Inflammatory macrophage treated with lipopolysaccharide for 1 hour (primary cell): ENCODE measurements at regions not wholly inside any gene's neighbourhood (a gene's known extent, or its start where the extent isn't known, plus 50 kb on each side); places are given as distances from the start of the nearest gene placed in this dataset.

ENCODE experiments used
- DNase-seq, 2 donors: peaks; one replicate each; pipeline ENCODE4 v3.0.0-alpha.2; 2020 to 2022

GRCh38 chr2:16496426-16497388 lies 168.9 kb downstream of the CYRIA start:
- DNase-seq, result no peak

DNA sequence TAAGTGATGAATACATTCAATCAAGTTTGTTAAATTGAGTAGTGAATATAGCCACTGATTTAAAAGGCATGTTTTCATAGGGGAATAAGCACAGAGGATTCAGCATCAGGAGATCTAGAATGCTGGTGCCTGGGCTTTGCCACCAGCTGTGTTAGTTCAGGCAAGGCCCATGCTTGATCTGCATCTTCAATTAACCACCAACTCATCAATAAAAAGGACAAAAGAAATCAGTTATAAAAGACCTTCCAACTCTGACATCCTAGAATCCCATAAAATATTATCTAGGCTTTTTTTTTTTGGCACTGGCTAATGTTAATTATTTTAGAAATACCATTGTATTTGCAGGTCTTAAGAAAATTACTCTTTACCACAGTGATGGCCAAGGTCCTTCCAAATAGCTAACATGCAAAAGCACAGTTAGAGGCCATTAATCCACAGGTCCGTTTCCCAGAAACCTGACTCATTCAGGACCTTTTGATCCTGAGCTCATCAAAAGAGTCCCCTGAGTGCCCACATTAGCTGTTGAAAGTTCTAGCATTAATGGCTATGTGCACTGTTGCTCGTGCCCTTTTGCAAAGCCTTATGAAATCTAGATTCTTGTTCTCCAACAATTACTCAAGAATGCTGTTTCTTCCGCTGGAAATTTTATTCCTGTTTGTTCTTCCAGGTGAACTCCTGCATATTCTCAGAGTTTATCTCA lies 170.0 kb downstream of the CYRIA start:
- DNase-seq, result no peak

DNA sequence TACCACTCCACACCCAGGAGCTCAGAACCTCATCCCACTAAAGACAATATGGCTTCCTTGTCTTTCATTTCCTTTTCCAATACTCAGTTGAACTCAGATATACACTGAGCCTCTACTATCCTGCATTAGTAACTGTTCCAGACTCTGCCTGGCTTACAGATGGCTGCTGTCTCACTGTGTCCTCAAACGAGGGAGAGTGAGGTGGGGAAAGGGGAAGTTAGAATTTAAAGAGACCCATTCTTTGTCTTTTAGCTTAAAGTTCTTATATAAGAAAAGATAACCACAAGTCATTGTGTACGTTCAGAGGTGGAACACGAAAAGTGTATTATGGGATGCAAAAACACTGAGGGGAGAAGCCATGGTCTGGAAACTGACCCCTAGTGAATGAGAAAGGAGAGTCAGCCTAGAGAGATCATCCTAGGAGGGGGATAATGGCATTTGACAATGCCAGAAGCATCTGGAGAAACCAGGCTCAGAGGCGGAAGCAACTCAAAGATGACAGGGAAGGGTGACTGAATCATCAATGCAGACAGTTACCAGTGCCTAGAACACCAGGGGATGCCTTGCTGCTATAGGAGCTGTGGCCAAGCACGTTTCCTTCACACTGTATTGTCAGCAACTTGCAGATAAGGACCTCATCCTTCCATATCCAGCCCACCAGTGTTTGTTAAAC lies 170.7 kb downstream of the CYRIA start:
- no peak for DNase-seq

- no peak for DNase-seq
Measured at GRCh38 chr2:16493788-16494187, 171.8 kb downstream of the CYRIA start.

DNA sequence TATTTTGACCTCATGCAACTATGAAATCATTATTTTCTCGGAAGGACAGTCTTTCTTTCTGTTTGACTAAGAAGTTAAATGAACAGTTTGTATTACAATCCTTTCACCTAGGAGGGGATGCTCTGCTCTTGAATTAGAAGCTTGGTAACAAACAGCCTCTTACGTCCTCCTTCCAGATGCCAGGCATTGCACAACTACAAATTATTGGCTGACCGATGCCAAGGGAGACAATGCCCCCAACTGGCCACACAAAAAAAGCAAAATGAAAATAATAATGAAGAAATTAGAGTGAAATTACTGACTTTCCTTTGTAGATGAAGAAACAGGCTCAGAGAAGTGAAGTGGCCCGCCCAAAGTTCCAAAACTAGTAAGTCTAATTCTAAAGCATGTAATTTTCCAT lies 177.9 kb downstream of the CYRIA start:
- peak; percentile 17 to 41 for DNase-seq

- DNase-seq, result no peak
Measured at GRCh38 chr2:16485251-16485650, 180.4 kb downstream of the CYRIA start.

DNA sequence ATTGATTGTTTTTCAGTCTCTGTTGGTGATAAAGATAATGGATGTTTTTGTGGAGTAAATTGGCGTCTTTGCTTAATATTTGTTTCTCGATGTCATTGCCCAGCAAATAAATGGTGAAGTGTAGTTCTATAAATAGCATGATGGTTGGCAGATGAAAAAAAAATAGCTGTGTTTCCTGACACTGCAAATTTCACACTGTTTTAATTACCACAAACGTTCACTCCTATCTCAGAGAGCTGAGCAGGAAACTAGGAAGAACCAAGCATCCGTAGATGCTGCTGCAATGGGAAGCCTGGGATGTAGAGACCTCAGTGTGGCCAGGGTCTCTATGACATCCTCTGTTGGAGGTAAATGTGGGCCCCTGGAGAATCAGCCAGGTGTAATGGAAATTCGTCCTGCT lies 183.2 kb downstream of the CYRIA start:
- no peak for DNase-seq

DNA sequence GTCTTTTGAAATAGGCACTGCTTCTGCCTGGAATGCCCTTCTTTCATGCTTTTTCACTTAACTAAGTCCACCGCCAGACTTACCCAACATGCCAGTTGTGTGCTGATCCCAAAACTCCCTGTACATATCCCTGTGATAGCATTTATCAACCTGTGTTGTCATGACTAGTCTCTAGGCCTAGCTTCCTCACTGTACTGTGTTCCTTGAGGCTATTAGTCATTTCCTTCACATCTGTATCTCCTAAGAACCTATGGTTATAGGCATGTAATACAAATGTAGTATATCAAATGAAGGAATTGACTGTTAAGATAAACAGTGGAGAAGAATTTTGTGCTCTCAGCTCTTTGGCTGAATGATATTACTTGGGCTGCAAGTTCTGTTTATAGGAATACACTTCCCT lies 184.3 kb downstream of the CYRIA start:
- no peak for DNase-seq

- no peak for DNase-seq
Measured at GRCh38 chr2:16479721-16480120, 185.9 kb downstream of the CYRIA start.

DNA sequence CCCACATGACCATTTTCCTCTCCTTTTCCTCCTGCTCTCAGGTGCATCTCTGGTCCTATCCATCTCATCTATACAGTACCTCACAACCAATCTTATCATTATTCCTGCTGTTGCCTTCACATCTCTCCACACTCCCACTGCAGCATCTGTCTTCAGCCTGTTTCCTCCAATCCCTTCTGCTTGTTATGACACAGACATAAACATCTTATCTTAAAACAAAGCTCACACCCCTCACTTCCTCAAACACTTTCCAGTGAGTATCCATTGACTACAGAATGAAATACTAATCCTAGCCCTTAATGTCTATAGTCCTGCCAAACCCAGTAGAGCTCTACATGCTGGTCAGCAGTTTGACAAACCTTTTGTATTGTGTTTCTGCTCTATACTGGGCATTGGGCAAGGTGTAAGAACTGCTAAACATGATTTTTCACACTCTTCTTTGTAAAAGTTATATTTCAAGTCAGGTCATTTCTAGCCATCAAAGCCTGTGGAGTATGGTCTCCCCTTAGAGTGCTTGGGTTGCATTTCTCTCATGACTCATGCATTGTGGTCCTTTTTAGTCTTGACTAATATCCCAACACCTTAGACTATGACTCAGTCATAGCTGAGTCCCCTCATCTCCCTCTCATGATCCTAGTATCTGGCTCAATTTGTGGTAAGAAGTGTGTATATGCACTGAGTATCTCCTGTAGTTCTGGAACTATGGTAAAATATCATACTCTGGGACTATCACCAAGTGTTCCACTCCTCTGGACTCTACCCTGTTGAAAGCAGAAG lies 187.0 kb downstream of the CYRIA start:
- DNase-seq, result no peak

- no peak for DNase-seq
Measured at GRCh38 chr2:16477648-16478047, 188.0 kb downstream of the CYRIA start.

GRCh38 chr2:16476866-16477265 lies 188.8 kb downstream of the CYRIA start:
- no peak for DNase-seq

DNA sequence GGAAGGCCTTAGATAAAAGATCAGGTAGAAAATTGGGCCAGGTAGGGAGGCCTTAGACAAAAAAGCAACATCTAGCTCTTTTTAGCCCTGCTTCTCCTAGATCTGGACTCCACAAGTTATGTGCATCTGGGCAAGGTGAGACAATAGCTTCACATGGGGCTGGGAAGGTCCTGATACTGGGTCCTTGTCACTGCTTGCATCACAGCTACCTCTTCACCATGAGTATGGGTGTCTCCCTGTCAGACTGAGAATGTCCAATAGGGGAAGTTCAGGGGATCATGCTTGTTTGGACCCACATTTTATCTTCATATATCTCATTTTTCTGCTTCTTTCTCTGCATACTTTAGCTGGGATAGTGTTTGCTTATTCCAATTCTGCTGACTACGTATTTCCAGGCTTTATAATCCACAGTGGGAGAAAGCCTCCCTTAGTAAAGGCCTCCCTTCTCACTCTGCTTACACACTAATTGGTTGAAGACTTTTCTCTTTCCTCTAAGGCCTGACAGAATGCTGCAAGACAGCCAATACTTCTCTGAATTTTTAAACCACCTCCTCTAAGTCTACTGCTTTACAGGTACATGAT lies 189.6 kb downstream of the CYRIA start:
- no peak for DNase-seq

- DNase-seq, result no peak
Measured at GRCh38 chr2:16475586-16475985, 190.0 kb downstream of the CYRIA start.

DNA sequence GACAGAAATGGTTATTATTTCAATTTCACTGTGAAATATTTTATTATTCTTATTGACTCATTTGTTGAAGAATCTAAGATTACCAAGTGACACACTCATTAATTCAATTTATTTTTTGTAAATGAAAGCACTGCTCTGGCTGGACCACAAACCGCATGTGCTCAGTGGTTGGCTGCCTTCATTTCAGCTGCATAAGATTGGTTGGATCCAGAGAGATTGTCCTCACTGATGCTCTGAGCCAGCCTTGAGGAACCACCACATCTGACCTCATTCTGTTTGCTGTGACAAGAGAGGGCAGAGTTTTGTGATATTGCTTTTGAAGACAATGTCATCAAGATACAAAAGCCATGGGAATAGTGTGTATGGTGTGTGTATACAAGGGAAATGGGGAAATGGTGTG lies 192.1 kb downstream of the CYRIA start:
- DNase-seq, result no peak

GRCh38 chr2:16470936-16471490 lies 194.6 kb downstream of the CYRIA start:
- DNase-seq, result no peak

DNA sequence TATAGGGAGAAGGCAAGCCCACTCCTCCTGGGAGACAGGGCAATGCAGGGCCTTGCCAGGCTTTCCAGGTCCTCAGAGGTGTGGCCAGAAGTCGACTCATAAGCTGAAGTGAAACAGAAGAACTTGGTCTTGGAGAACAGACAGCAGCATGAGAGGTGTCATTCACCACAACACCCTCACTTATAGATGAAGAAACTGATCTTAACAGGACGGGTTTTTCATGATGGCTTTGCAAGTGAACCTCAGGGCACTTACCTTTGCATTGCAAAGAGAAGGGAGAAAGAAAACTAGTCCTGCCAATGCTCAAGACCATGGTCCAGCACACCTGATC lies 198.8 kb downstream of the CYRIA start:
- DNase-seq, result no peak

- DNase-seq, result no peak
Measured at GRCh38 chr2:16466133-16466820, 199.4 kb downstream of the CYRIA start.

DNA sequence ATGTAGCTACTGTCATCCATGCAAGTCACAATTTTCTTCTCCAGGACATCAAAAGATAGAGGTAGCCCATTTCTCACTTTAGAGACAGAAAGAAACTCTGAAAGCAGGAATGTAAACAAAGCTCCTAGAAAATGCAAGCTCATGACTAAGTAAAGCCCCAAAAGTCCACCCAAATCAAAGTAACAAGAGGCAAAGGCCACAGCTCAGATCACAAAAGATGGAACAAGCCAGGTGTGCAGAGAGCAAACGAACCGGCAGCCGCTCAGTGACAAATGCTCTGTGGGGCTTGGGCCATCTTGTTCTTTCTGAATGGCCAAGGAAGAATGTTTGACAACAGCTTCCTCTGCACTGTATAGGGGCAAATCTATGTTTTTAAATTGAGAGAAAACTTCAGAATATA lies 201.0 kb downstream of the CYRIA start:
- DNase-seq, result no peak

DNA sequence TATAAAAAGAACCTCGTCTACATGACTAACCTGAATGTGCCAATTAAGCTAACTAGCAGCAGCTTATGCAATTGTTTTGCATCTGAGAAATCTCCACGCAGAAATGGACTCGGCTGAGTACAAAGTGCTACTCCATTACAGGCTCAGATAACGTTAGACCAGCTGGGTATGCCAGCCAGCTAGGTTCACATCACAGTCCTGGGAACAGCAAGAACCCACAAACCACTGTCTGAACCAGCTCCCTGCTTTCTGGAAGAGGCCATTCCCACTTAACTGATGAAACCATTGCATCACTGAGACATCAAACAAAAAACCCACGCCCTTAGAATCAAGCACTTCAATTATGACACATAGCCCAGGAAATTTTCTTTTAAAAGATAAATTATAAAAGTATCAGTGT lies 202.7 kb downstream of the CYRIA start:
- no peak for DNase-seq

DNA sequence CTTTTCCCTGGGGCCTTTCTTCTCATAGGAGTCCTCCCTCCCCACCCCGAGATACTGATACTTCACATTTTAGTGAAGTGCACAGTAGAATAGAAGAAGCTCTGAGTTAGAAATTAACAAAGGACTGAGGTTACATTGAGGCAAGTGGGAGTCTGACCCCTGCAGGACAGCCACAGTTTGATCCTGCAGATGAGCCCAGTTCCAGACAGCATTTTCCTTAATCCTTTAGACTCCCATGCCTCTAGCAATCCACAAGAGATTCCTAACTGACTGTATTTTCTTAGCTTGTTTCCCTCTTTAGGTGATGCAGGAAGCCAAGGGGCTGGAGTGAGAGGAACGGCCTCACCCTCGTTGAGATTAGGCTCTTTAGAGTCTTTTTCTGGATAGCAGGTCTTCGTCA lies 204.0 kb downstream of the CYRIA start:
- no peak for DNase-seq

- no peak for DNase-seq
Measured at GRCh38 chr2:16459606-16460005, 206.0 kb downstream of the CYRIA start.
